HEK293 (cell line): ENCODE measurements at regions not wholly inside any gene's neighbourhood (a gene's known extent, or its start where the extent isn't known, plus 50 kb on each side); places are given as distances from the start of the nearest gene placed in this dataset.

Source experiments
- CTCF ChIA-PET: fragments of 350-600 bp; formaldehyde crosslinking; extraction: SDS; loops from one replicate; lab custom pipeline; 2021; ENCODE audit warnings: antibody characterized with exemption; lab: Yijun Ruan, JAX
- POLR2A ChIA-PET: fragments of 300-600 bp; formaldehyde crosslinking; extraction: SDS; loops from one replicate; lab custom pipeline; 2020; ENCODE audit warnings: antibody characterized with exemption, inconsistent platforms; lab: Yijun Ruan, JAX
- H3K27ac ChIP-seq: fragments of 200-500 bp; sonication (Bioruptor generic); 2 replicates; pipeline ENCODE4 v1.5.1; 2014; ENCODE audit warnings: low read depth, low read length, control low read depth, inconsistent platforms; ENCODE audit errors: extremely low read depth
- H3K36me3 ChIP-seq, 2 experiments: fragments of 200-500 bp in 1 of 2; sonication (Bioruptor generic) in 1 of 2; 1 replicate in 1 of 2; 2 replicates in 1 of 2; pipeline ENCODE4 v1.5.1; 2014 to 2017; ENCODE audit warnings: inconsistent platforms in 2 of 2, low read length in 2 of 2; ENCODE audit not compliant: control insufficient read depth in 2 of 2, insufficient read depth in 1 of 2
- H3K4me1 ChIP-seq: fragments of 200-500 bp; sonication (Bioruptor generic); 2 replicates; pipeline ENCODE4 v1.5.1; 2014; ENCODE audit warnings: mild to moderate bottlenecking, low read length, inconsistent platforms; ENCODE audit not compliant: control insufficient read depth, insufficient read depth
- H3K4me3 ChIP-seq: 2 replicates; pipeline ENCODE4 v1.5.1; 2011; ENCODE audit warnings: low read depth, mild to moderate bottlenecking, control low read depth, low read length, moderate library complexity
- H3K9me3 ChIP-seq: fragments of 200-500 bp; sonication (Bioruptor generic); 2 replicates; pipeline ENCODE4 v1.5.1; 2014; ENCODE audit warnings: low read depth, low read length, inconsistent platforms; ENCODE audit not compliant: control insufficient read depth, insufficient read depth
- BCL6B ChIP-seq: fragments of 450-650 bp; formaldehyde crosslinking; IDR thresholded peaks from 2 replicates; pipeline ENCODE4 v1.5.1; 2017; ENCODE audit warnings: missing biosample characterization, missing genetic modification characterization
- GLIS1 ChIP-seq: fragments of 450-650 bp; formaldehyde crosslinking; IDR thresholded peaks from 2 replicates; pipeline ENCODE4 v1.5.1; 2016; ENCODE audit warnings: missing biosample characterization, missing genetic modification characterization
- INSM2 ChIP-seq: fragments of 450-650 bp; formaldehyde crosslinking; IDR thresholded peaks from 2 replicates; pipeline ENCODE4 v1.5.1; 2016; ENCODE audit warnings: missing biosample characterization, missing genetic modification characterization
- KLF1 ChIP-seq: fragments of 450-650 bp; formaldehyde crosslinking; IDR thresholded peaks from 2 replicates; pipeline ENCODE4 v1.5.1; 2016; ENCODE audit warnings: missing biosample characterization, missing genetic modification characterization
- MEIS1 ChIP-seq: sonication (generic); formaldehyde crosslinking; IDR thresholded peaks from 2 replicates; pipeline ENCODE4 v1.8.1; 2022; ENCODE audit warnings: missing genetic modification reagents, mild to moderate bottlenecking, borderline replicate concordance
- MYNN ChIP-seq: fragments of 450-650 bp; formaldehyde crosslinking; IDR thresholded peaks from 2 replicates; pipeline ENCODE4 v1.5.1; 2016; ENCODE audit warnings: missing biosample characterization, missing genetic modification characterization, borderline replicate concordance
- OVOL3 ChIP-seq: fragments of 450-650 bp; formaldehyde crosslinking; IDR thresholded peaks from 2 replicates; pipeline ENCODE4 v1.5.1; 2016; ENCODE audit warnings: missing biosample characterization, missing genetic modification characterization
- SP3 ChIP-seq: fragments of 450-650 bp; formaldehyde crosslinking; IDR thresholded peaks from 2 replicates; pipeline ENCODE4 v1.5.1; 2016; ENCODE audit warnings: missing biosample characterization, missing genetic modification characterization
- WT1 ChIP-seq: fragments of 450-650 bp; formaldehyde crosslinking; IDR thresholded peaks from 2 replicates; pipeline ENCODE4 v1.5.1; 2016; ENCODE audit warnings: missing biosample characterization, missing genetic modification characterization
- ZBTB26 ChIP-seq: fragments of 450-650 bp; formaldehyde crosslinking; optimal IDR thresholded peaks from 2 replicates; pipeline ENCODE3; 2016; ENCODE audit warnings: missing biosample characterization, mild to moderate bottlenecking, missing genetic modification characterization
- ZBTB48 ChIP-seq: fragments of 450-650 bp; formaldehyde crosslinking; IDR thresholded peaks from 2 replicates; pipeline ENCODE4 v1.5.1; 2016; ENCODE audit warnings: missing biosample characterization, missing genetic modification characterization
- ZNF16 ChIP-seq: fragments of 450-650 bp; formaldehyde crosslinking; IDR thresholded peaks from 2 replicates; pipeline ENCODE4 v1.5.1; 2016; ENCODE audit warnings: low read depth, missing biosample characterization, missing genetic modification characterization
- ZNF174 ChIP-seq: fragments of 450-650 bp; formaldehyde crosslinking; IDR thresholded peaks from 2 replicates; pipeline ENCODE4 v1.5.0; 2017; ENCODE audit warnings: missing biosample characterization, mild to moderate bottlenecking, missing genetic modification characterization
- ZNF214 ChIP-seq: fragments of 450-650 bp; formaldehyde crosslinking; IDR thresholded peaks from 2 replicates; pipeline ENCODE4 v1.5.1; 2017; ENCODE audit warnings: missing biosample characterization, mild to moderate bottlenecking, missing genetic modification characterization, borderline replicate concordance
- ZNF239 ChIP-seq: fragments of 450-650 bp; formaldehyde crosslinking; IDR thresholded peaks from 2 replicates; pipeline ENCODE4 v1.5.1; 2016; ENCODE audit warnings: missing biosample characterization, missing genetic modification characterization
- ZNF350 ChIP-seq: fragments of 450-650 bp; formaldehyde crosslinking; IDR thresholded peaks from 2 replicates; pipeline ENCODE4 v1.5.0; 2017; ENCODE audit warnings: missing biosample characterization, mild to moderate bottlenecking, missing genetic modification characterization
- ZNF362 ChIP-seq: fragments of 450-650 bp; formaldehyde crosslinking; IDR thresholded peaks from 2 replicates; pipeline ENCODE4 v1.5.1; 2016; ENCODE audit warnings: missing biosample characterization, missing genetic modification characterization
- ZNF37A ChIP-seq: fragments of 450-650 bp; IDR thresholded peaks from 2 replicates; pipeline ENCODE4 v1.5.1; 2018; ENCODE audit warnings: missing biosample characterization, missing genetic modification characterization
- ZNF423 ChIP-seq: fragments of 450-650 bp; formaldehyde crosslinking; IDR thresholded peaks from 2 replicates; pipeline ENCODE4 v1.5.1; 2016; ENCODE audit warnings: missing biosample characterization, missing genetic modification characterization
- ZNF501 ChIP-seq: fragments of 450-650 bp; formaldehyde crosslinking; IDR thresholded peaks from 2 replicates; pipeline ENCODE4 v1.5.1; 2016; ENCODE audit warnings: missing biosample characterization, missing genetic modification characterization
- ZNF548 ChIP-seq: fragments of 450-650 bp; formaldehyde crosslinking; IDR thresholded peaks from 2 replicates; pipeline ENCODE4 v1.5.1; 2016; ENCODE audit warnings: missing biosample characterization, missing genetic modification characterization

GRCh38 chr3:31314258-31314657 lies 218.5 kb upstream of the STT3B start:
- CTCF ChIA-PET: no interaction called here
- H3K36me3 ChIP-seq: no peaks in the 10 kb centered on the region
- H3K27ac ChIP-seq: no peak overlapping the region
- no peak for TF ChIP-seq ZNF37A
- TF ChIP-seq WT1: no peak
- no peak for TF ChIP-seq ZNF214
- TF ChIP-seq BCL6B (tag by site-specific recombination): no peak
- no peak for TF ChIP-seq GLIS1 (tag by site-specific recombination)
- no peak for TF ChIP-seq ZNF239
- TF ChIP-seq MEIS1 (CRISPR knock-in tag): no peak
- no peak for TF ChIP-seq KLF1
- TF ChIP-seq INSM2 (tag by site-specific recombination): no peak
- no peak for TF ChIP-seq ZNF174
- no peak for TF ChIP-seq ZNF501 (tag by site-specific recombination)
- TF ChIP-seq ZNF16: no peak
- TF ChIP-seq ZBTB26 (tag by site-specific recombination): no peak
- TF ChIP-seq ZNF423 (tag by site-specific recombination): no peak
- TF ChIP-seq, all 188 proteins: peak for 0
- no peaks in the 10 kb centered on the region for H3K9me3 ChIP-seq
- H3K4me1 ChIP-seq: no peaks in the 10 kb centered on the region
- POLR2A ChIA-PET: no interaction called here
- no peak overlapping the region for H3K4me3 ChIP-seq

- H3K9me3 ChIP-seq: no peaks in the 10 kb centered on the region
- TF ChIP-seq OVOL3 (tag by site-specific recombination) (no peak), ZBTB48 (tag by site-specific recombination) (no peak), ZNF548 (tag by site-specific recombination) (no peak), ZNF350 (no peak), SP3 (tag by site-specific recombination) (no peak), ZNF362 (tag by site-specific recombination) (no peak), MYNN (tag by site-specific recombination) (no peak)
- H3K36me3 ChIP-seq: no peaks in the 10 kb centered on the region
- H3K4me1 ChIP-seq: no peaks in the 10 kb centered on the region
- no peak overlapping the region for H3K27ac ChIP-seq
- H3K4me3 ChIP-seq: no peak overlapping the region
- ChIA-PET CTCF (no interaction called here), POLR2A (no interaction called here)
Observed at GRCh38 chr3:31319332-31319731, 213.4 kb upstream of the STT3B start.
